ENCODE measurements at regions not wholly inside any gene's neighbourhood (a gene's known extent, or its start where the extent isn't known, plus 50 kb on each side); places are given as distances from the start of the nearest gene placed in this dataset.

- TF ChIP-seq CTCF (IDR thresholded peaks at IDR 0.05; ENCODE audit: insufficient read depth, low read length) (no peak), POLR2AphosphoS5 (IDR thresholded peaks at IDR 0.05; ENCODE audit: low read depth) (no peak)
These were observed 168.2 kb upstream of the DPT start for GRCh38 chr1:168897249-168897648.
